ENCODE measurements at regions not wholly inside any gene's neighbourhood (a gene's known extent, or its start where the extent isn't known, plus 50 kb on each side); places are given as distances from the start of the nearest gene placed in this dataset.
A peak's percentile ranks its signal among the peaks of the same experiment; 100 is the strongest.

DNA sequence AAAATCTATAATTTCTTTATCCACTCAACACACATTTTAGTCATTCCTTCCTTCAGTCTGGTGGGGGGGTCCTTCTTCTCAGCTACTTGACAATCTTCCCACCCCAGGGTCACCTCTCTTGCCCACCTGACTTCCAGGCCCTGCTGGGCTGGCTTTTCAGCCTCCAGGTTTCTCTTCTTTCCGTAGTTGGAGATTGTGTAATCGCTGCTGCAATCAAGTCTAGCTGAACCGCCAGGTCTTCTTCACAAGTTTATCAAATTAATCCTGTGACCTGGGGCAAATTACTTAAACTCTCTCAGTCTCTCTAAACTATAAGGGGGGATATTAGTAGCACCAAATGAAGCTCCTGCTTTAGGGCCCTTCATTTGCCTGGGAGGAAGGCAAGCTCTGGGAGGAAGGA is 102.9 kb upstream of the TNIP3 start:
- no peaks in the 10 kb centered on the region for H3K9me3 ChIP-seq (ENCODE audit: severe bottlenecking)
- no peaks in the 10 kb centered on the region for H3K36me3 ChIP-seq
- TF ChIP-seq, protein P1, sequence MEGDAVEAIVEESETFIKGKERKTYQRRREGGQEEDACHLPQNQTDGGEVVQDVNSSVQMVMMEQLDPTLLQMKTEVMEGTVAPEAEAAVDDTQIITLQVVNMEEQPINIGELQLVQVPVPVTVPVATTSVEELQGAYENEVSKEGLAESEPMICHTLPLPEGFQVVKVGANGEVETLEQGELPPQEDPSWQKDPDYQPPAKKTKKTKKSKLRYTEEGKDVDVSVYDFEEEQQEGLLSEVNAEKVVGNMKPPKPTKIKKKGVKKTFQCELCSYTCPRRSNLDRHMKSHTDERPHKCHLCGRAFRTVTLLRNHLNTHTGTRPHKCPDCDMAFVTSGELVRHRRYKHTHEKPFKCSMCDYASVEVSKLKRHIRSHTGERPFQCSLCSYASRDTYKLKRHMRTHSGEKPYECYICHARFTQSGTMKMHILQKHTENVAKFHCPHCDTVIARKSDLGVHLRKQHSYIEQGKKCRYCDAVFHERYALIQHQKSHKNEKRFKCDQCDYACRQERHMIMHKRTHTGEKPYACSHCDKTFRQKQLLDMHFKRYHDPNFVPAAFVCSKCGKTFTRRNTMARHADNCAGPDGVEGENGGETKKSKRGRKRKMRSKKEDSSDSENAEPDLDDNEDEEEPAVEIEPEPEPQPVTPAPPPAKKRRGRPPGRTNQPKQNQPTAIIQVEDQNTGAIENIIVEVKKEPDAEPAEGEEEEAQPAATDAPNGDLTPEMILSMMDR (IDR thresholded peaks at IDR 0.05; ENCODE audit: low read depth, low read length), result no peak
- DNase-seq, result no peak
- no peaks in the 10 kb centered on the region for H3K27me3 ChIP-seq (ENCODE audit: insufficient read depth, low read depth, severe bottlenecking)
- no peak overlapping the region for H3K27ac ChIP-seq
- H3K4me3 ChIP-seq (ENCODE audit: low read depth, low read length), result no peak overlapping the region

DNA sequence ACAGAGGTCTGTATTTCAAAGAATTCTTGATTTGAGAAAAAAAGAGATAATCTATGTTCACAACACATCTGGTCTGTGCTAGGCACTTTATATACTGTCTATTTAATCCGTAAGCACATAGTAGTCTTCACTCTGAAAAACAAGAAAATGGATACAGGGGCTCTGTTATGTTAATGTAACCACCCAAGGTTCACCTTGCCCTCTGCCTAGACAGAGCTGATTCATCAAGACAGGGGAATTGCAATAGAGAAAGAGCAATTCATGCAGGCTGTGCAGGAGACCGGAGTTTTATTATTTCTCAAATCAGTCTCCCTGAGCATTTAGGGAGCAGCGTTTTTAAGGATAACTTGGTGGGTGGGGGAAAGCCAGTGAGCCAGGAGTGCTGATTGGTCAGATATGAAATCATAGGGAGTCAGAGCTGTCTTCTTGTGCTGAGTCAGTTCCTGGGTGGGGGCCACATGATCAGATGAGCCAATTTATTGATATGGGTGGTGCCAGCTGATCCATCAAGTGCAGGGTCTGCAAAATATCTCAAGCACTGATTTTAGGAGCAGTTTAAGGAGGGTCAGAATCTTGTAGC is 92.9 kb upstream of the TNIP3 start:
- H3K27ac ChIP-seq, result no peak overlapping the region
- H3K9me3 ChIP-seq (ENCODE audit: severe bottlenecking), result no peaks in the 10 kb centered on the region
- H3K27me3 ChIP-seq (ENCODE audit: insufficient read depth, low read depth, severe bottlenecking), result no peaks in the 10 kb centered on the region
- H3K36me3 ChIP-seq, result no peaks in the 10 kb centered on the region
- H3K4me3 ChIP-seq (ENCODE audit: low read depth, low read length), result no peak overlapping the region
- DNase-seq, result no peak
- TF ChIP-seq, protein P1 (IDR thresholded peaks at IDR 0.05; ENCODE audit: low read depth, low read length), result no peak

DNA sequence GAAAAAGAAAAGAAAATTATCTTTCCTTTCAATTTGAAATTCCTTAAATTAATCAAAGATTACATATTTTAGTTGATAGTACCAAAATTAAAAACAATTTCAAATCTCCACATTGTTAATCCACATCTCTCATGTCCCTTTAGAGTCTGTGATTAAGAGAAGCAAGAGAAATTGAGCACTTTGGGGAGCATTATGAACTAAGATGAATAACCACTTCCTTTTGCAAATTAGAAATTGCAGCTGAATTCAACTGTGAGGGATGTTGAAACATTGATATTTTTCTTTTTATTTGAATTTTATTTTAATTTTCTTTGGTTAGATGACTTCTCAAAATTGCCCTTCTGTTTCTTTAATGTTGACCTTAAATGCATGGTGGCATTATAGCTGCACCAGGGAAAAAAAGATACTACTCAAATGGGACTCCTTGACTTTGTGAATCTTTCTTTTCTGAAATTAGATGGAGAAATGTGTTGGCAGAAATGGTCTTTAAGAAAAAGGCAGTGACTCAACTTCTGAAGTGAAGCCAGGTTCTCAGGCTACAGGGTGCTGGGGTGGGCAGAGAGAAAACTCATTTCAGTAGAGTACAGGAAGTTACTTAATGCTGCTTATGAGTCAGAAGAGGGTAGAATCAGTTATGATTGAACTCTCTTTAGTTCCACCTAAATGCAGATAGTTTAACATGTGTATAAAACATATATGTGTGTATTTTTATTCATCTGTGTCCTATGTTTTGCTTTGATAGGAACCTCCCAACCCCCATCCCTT is 92.0 kb upstream of the TNIP3 start:
- Histone ChIP-seq H3K36me3 (no peaks in the 10 kb centered on the region), H3K27ac (no peak overlapping the region), H3K9me3 (ENCODE audit: severe bottlenecking) (no peaks in the 10 kb centered on the region), H3K27me3 (ENCODE audit: insufficient read depth, low read depth, severe bottlenecking) (no peaks in the 10 kb centered on the region), H3K4me3 (ENCODE audit: low read depth, low read length) (no peak overlapping the region)
- no peak for DNase-seq
- TF ChIP-seq, protein P1 (IDR thresholded peaks at IDR 0.05; ENCODE audit: low read depth, low read length), result no peak

DNA sequence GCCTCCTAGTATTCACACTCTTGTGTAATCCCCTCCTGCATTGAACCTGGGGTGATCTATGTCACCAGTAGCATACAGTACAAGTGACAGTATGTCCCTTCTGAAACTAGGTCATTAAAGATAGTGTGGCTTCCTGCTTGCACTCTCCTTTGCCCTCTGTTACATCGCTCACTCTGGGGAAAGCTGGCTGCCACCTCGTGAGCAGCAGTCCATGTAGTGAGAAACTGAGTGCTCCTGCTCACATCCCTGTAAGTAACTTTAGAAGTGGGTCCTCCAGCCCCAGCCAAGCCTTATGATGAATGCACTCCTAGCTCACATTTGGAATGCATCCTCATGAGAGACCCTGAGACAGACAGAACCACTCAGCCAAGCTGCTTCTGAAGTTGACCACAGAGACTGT is 89.8 kb upstream of the TNIP3 start:
- TF ChIP-seq, protein P1 (IDR thresholded peaks at IDR 0.05; ENCODE audit: low read depth, low read length), result no peak
- no peak overlapping the region for H3K27ac ChIP-seq
- no peak overlapping the region for H3K4me3 ChIP-seq (ENCODE audit: low read depth, low read length)
- no peaks in the 10 kb centered on the region for H3K36me3 ChIP-seq
- H3K27me3 ChIP-seq (ENCODE audit: insufficient read depth, low read depth, severe bottlenecking), result no peaks in the 10 kb centered on the region
- no peaks in the 10 kb centered on the region for H3K9me3 ChIP-seq (ENCODE audit: severe bottlenecking)
- DNase-seq, result no peak

DNA sequence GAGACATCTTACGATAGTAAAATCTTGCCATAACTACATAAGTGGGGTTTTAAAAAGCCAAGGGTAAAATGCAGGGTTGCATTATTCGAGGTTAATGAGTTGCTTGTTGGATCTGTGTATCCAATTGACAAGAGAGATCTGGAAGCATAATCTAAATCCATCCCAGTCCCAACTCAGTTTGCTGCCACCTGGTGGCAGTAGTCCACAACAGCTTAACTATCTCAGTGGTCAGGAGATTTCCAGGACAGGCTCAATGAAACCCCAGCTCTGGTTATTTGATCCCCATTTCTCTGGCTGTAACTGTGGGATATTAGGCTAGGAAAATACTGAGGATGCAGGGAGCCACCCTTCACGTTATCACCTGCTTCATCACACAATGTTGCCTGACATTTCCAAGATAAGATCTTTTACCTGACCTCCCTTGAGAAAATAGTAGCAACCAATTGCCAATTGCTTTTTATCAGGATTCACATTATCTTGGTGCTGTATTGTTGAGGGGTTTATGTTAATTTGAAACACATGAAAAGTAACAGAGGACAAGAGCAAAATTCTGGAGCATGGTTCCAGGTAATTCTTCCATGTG is 88.2 kb upstream of the TNIP3 start:
- DNase-seq, result peak; percentile 81
- Histone ChIP-seq H3K27me3 (ENCODE audit: insufficient read depth, low read depth, severe bottlenecking) (no peaks in the 10 kb centered on the region), H3K4me3 (ENCODE audit: low read depth, low read length) (no peak overlapping the region), H3K9me3 (ENCODE audit: severe bottlenecking) (no peaks in the 10 kb centered on the region), H3K27ac (no peak overlapping the region), H3K36me3 (no peaks in the 10 kb centered on the region)
- TF ChIP-seq, protein P1 (IDR thresholded peaks at IDR 0.05; ENCODE audit: low read depth, low read length), result peak; percentile 89
